Liver (tissue), 8 donors: ENCODE measurements at regions not wholly inside any gene's neighbourhood (a gene's known extent, or its start where the extent isn't known, plus 50 kb on each side); places are given as distances from the start of the nearest gene placed in this dataset.

Source experiments
- DNase-seq: peaks from one replicate; pipeline ENCODE4 v3.0.0-alpha.2; 2017; ENCODE audit warnings: low spot score
- H3K27ac ChIP-seq, 2 donors: one replicate each; pipeline ENCODE4 v1.7.0; 2013; ENCODE audit warnings: inconsistent platforms in 2 of 2, low read length in 2 of 2, control low read depth in 1 of 2, low read depth in 1 of 2, mild to moderate bottlenecking in 1 of 2
- H3K27me3 ChIP-seq, 4 donors: one replicate each; pipeline versions ENCODE4 v1.6.1 to v1.7.0; 2013; ENCODE audit warnings: low read length in 3 of 4, inconsistent platforms in 1 of 4, mild to moderate bottlenecking in 1 of 4, moderate library complexity in 1 of 4; ENCODE audit not compliant: control insufficient read depth in 4 of 4, insufficient read depth in 4 of 4
- H3K36me3 ChIP-seq, 4 donors: one replicate each; pipeline versions ENCODE4 v1.6.1 to v1.7.0; 2013; ENCODE audit warnings: low read length in 3 of 4, mild to moderate bottlenecking in 3 of 4, low read depth in 1 of 4, moderate library complexity in 1 of 4; ENCODE audit not compliant: control insufficient read depth in 4 of 4, insufficient read depth in 3 of 4
- H3K4me1 ChIP-seq, 4 donors: one replicate each; pipeline versions ENCODE4 v1.6.1 to v1.7.0; 2013; ENCODE audit warnings: low read length in 3 of 4, mild to moderate bottlenecking in 3 of 4, moderate library complexity in 1 of 4; ENCODE audit not compliant: control insufficient read depth in 4 of 4, insufficient read depth in 4 of 4
- H3K4me3 ChIP-seq, 3 donors: one replicate each; pipeline versions ENCODE4 v1.6.1 to v1.7.0; 2013; ENCODE audit warnings: low read length in 3 of 3, control low read depth in 1 of 3, low read depth in 1 of 3, mild to moderate bottlenecking in 1 of 3
- H3K9ac ChIP-seq, 2 donors: one replicate each; pipeline ENCODE4 v1.7.0; 2013; ENCODE audit warnings: low read length in 2 of 2, mild to moderate bottlenecking in 2 of 2, moderate library complexity in 2 of 2, control low read depth in 1 of 2, low read depth in 1 of 2
- H3K9me3 ChIP-seq, 4 donors: one replicate each; pipeline versions ENCODE4 v1.6.1 to v1.7.0; 2013; ENCODE audit warnings: low read length in 3 of 4; ENCODE audit not compliant: control insufficient read depth in 4 of 4
- ATF3 ChIP-seq: IDR thresholded peaks from 2 replicates; pipeline ENCODE4 v1.6.1; 2016; ENCODE audit warnings: antibody characterized with exemption
- CTCF ChIP-seq: fragments of 150-350 bp; IDR thresholded peaks from 2 replicates; pipeline ENCODE4 v1.5.1; 2017; ENCODE audit warnings: improper control_type of control experiment, low read depth, low read length; ENCODE audit not compliant: missing input control
- EGR1 ChIP-seq, 2 donors: IDR thresholded peaks; 2 replicates each; pipeline ENCODE4 v1.6.1; 2016 to 2018; ENCODE audit warnings: antibody characterized with exemption in 2 of 2, low read depth in 2 of 2
- FOXA1 ChIP-seq: IDR thresholded peaks from 2 replicates; pipeline ENCODE4 v1.6.1; 2016; ENCODE audit warnings: antibody characterized with exemption
- FOXA2 ChIP-seq: IDR thresholded peaks from 2 replicates; pipeline ENCODE4 v1.6.1; 2016; ENCODE audit warnings: antibody characterized with exemption
- GABPA ChIP-seq, 2 donors: IDR thresholded peaks in 1 of 2; conservative IDR thresholded peaks in 1 of 2; 2 replicates each; pipeline ENCODE4 v1.6.1; 2016; ENCODE audit warnings: antibody characterized with exemption in 2 of 2, mild to moderate bottlenecking in 1 of 2, moderate library complexity in 1 of 2
- HNF4A ChIP-seq, 2 donors: conservative IDR thresholded peaks; 2 replicates each; pipeline ENCODE4 v1.6.1; 2016; ENCODE audit warnings: antibody characterized with exemption in 2 of 2, mild to moderate bottlenecking in 2 of 2
- HNF4G ChIP-seq: IDR thresholded peaks from 2 replicates; pipeline ENCODE4 v1.6.1; 2016; ENCODE audit warnings: antibody characterized with exemption
- JUND ChIP-seq, 2 donors: IDR thresholded peaks; 2 replicates each; pipeline ENCODE4 v1.6.1; 2016; ENCODE audit warnings: antibody characterized with exemption in 2 of 2
- MAX ChIP-seq: IDR thresholded peaks from 2 replicates; pipeline ENCODE4 v1.6.1; 2016; ENCODE audit warnings: antibody characterized with exemption
- NR2F2 ChIP-seq: IDR thresholded peaks from 2 replicates; pipeline ENCODE4 v1.6.1; 2016; ENCODE audit warnings: antibody characterized with exemption
- RAD21 ChIP-seq, 2 donors: IDR thresholded peaks; 2 replicates each; pipeline ENCODE4 v1.6.1; 2016; ENCODE audit warnings: antibody characterized with exemption in 2 of 2, mild to moderate bottlenecking in 2 of 2
- REST ChIP-seq: IDR thresholded peaks from 2 replicates; pipeline ENCODE4 v1.6.1; 2016; ENCODE audit warnings: antibody characterized with exemption, mild to moderate bottlenecking
- RXRA ChIP-seq, 2 donors: IDR thresholded peaks; 2 replicates each; pipeline ENCODE4 v1.6.1; 2017 to 2018; ENCODE audit warnings: antibody characterized with exemption in 2 of 2, mild to moderate bottlenecking in 1 of 2
- SP1 ChIP-seq: IDR thresholded peaks from 2 replicates; pipeline ENCODE4 v1.6.1; 2018; ENCODE audit warnings: antibody characterized with exemption, mild to moderate bottlenecking
- TAF1 ChIP-seq: conservative IDR thresholded peaks from 2 replicates; pipeline ENCODE4 v1.6.1; 2016; ENCODE audit warnings: antibody characterized with exemption, mild to moderate bottlenecking
- YY1 ChIP-seq: IDR thresholded peaks from 2 replicates; pipeline ENCODE4 v1.6.1; 2016; ENCODE audit warnings: antibody characterized with exemption, mild to moderate bottlenecking
- ZBTB33 ChIP-seq: IDR thresholded peaks from 2 replicates; pipeline ENCODE4 v1.6.1; 2016; ENCODE audit warnings: antibody characterized with exemption
- WGBS: extraction: QIAGEN DNeasy Blood & Tissue Kit; methylation state at CpG from one replicate; pipeline ENCODE4 v1.1.7; 2013; 5-methylcytosine and 5-hydroxymethylcytosine counted together
- donor health status: healthy.
- donor health status: healthy.
- donor health status: healthy.
- donor health status: healthy.
- donor health status: healthy.

- H3K9ac ChIP-seq: no peak overlapping the region
- no peaks in the 10 kb centered on the region for H3K36me3 ChIP-seq
- DNase-seq: no peak
- H3K27me3 ChIP-seq: no peaks in the 10 kb centered on the region
- 77% methylated on average over 4 of the region's 4 CpGs for WGBS
- H3K27ac ChIP-seq: no peak overlapping the region
- no peaks in the 10 kb centered on the region for H3K9me3 ChIP-seq
- TF ChIP-seq FOXA2 (no peak), FOXA1 (no peak), ZBTB33 (no peak), HNF4A (conservative IDR thresholded peaks at IDR 0.05) (no peak), REST (no peak), CTCF (no peak), NR2F2 (no peak), RAD21 (IDR thresholded peaks at IDR 0.05) (no peak), SP1 (no peak), HNF4G (no peak), TAF1 (no peak), RXRA (IDR thresholded peaks at IDR 0.05) (no peak), GABPA (IDR thresholded peaks at IDR 0.05 in 1 of 2, conservative IDR thresholded peaks at IDR 0.05 in 1 of 2) (no peak), YY1 (no peak), ATF3 (no peak)
- H3K4me1 ChIP-seq: no peaks in the 10 kb centered on the region
- no peak overlapping the region for H3K4me3 ChIP-seq
Measured at GRCh38 chr3:40895109-40895508, 304.2 kb upstream of the CTNNB1 start.

GRCh38 chr3:40899286-40899712 is 300.0 kb upstream of the CTNNB1 start:
- Histone ChIP-seq H3K9ac (no peak overlapping the region), H3K36me3 (no peaks in the 10 kb centered on the region), H3K27me3 (no peaks in the 10 kb centered on the region), H3K4me1 (no peaks in the 10 kb centered on the region), H3K27ac (no peak overlapping the region), H3K4me3 (no peak overlapping the region), H3K9me3 (no peaks in the 10 kb centered on the region)
- no peak for DNase-seq
- WGBS: 89% methylated on average over 4 of the region's 4 CpGs
- TF ChIP-seq CTCF (no peak), RAD21 (IDR thresholded peaks at IDR 0.05) (no peak), RXRA (IDR thresholded peaks at IDR 0.05) (no peak), MAX (no peak), ATF3 (no peak), SP1 (no peak), YY1 (no peak), TAF1 (no peak), FOXA2 (no peak), JUND (IDR thresholded peaks at IDR 0.05) (no peak), EGR1 (IDR thresholded peaks at IDR 0.05; ENCODE audit: low read depth in 2 of 2) (no peak), GABPA (IDR thresholded peaks at IDR 0.05 in 1 of 2, conservative IDR thresholded peaks at IDR 0.05 in 1 of 2) (no peak), ZBTB33 (no peak), HNF4A (conservative IDR thresholded peaks at IDR 0.05) (no peak)
